GM13976 (cell line): ENCODE measurements at regions not wholly inside any gene's neighbourhood (a gene's known extent, or its start where the extent isn't known, plus 50 kb on each side); places are given as distances from the start of the nearest gene placed in this dataset.

Source experiments
- DNase-seq: peaks from one replicate; pipeline ENCODE4 v3.0.0; 2012; ENCODE audit warnings: low spot score
- CTCF ChIP-seq: IDR thresholded peaks from 2 replicates; pipeline ENCODE4 v1.5.1; 2012; ENCODE audit warnings: borderline replicate concordance, mild to moderate bottlenecking; ENCODE audit not compliant: insufficient read depth; ENCODE audit errors: extremely low read depth, missing control alignments, control extremely low read depth
- in situ Hi-C: fragments of 300-500 bp; cut with MboI; formaldehyde crosslinking; loops from one replicate; pipeline ENCODE4 v1.12.0; 2022; ENCODE audit warnings: low sequenced_read_pairs, mixed read lengths, inconsistent platforms; ENCODE audit not compliant: unreplicated experiment

GRCh38 chr2:187716301-187716700 is 162.1 kb upstream of the TFPI start:
- no peak for TF ChIP-seq CTCF
- in situ Hi-C loops = no loop called here
- DNase-seq = no peak

GRCh38 chr2:187718092-187718491 is 163.9 kb upstream of the TFPI start:
- in situ Hi-C loops = no loop called here
- no peak for TF ChIP-seq CTCF
- DNase-seq = no peak

GRCh38 chr2:187719510-187719909 is 165.3 kb upstream of the TFPI start:
- in situ Hi-C loops = no loop called here
- TF ChIP-seq CTCF = no peak
- DNase-seq = no peak

GRCh38 chr2:187748958-187749357 is 194.7 kb upstream of the TFPI start:
- no peak for DNase-seq

GRCh38 chr2:187749804-187750431 is 195.7 kb upstream of the TFPI start:
- no peak for TF ChIP-seq CTCF
- no peak for DNase-seq
- in situ Hi-C loops = no loop called here

More at GRCh38 chr2:187748958-187749357, 194.7 kb upstream of the TFPI start:
- in situ Hi-C loops = no loop called here
- no peak for TF ChIP-seq CTCF

GRCh38 chr2:187768995-187769394 is 214.8 kb upstream of the TFPI start:
- no peak for TF ChIP-seq CTCF
- in situ Hi-C loops = no loop called here
- no peak for DNase-seq

- in situ Hi-C loops = no loop called here
- no peak for DNase-seq
These were observed 215.2 kb upstream of the TFPI start for GRCh38 chr2:187769437-187769836.

More at GRCh38 chr2:187769437-187769836, 215.2 kb upstream of the TFPI start:
- TF ChIP-seq CTCF = no peak
